Breast epithelium (tissue), 3 donors: ENCODE measurements at regions not wholly inside any gene's neighbourhood (a gene's known extent, or its start where the extent isn't known, plus 50 kb on each side); places are given as distances from the start of the nearest gene placed in this dataset.

Experiments
- POLR2A ChIP-seq: fragments of 450-650 bp; IDR thresholded peaks from one replicate; pipeline ENCODE4 v1.6.1; 2016; ENCODE audit warnings: antibody characterized with exemption, mild to moderate bottlenecking, moderate library complexity
- POLR2AphosphoS5 ChIP-seq, 3 donors: sonication (generic); formaldehyde crosslinking; IDR thresholded peaks; one replicate each; pipeline ENCODE4 v1.6.1; 2017; ENCODE audit warnings: antibody characterized with exemption in 3 of 3
- TF ChIP-seq, protein P1 (sequence below), 3 donors: fragments of 450-650 bp; IDR thresholded peaks; one replicate each; pipeline ENCODE4 v1.5.1; 2016 to 2017; ENCODE audit warnings: antibody characterized with exemption in 3 of 3, mild to moderate bottlenecking in 3 of 3, moderate library complexity in 3 of 3

DNA sequence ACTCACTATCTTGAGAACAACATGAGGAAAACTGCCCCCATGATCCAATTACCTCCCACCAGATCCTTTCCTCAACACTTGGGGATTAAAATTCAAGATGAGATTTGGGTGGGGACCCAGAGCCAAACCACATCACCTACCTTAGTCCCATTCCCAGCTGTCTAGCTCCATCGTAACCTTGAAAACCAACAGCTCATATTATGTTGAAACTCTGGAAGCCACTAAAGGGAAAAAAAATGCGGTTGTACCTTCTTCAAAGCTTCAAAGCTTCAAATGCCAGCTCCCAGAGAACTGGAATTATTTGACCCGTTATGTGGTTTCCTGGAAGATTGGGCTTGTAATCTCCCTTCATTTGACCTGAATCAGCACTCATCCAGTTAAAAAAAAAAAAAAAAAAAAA lies 223.1 kb upstream of the GPC6 start:
- TF ChIP-seq, protein P1, sequence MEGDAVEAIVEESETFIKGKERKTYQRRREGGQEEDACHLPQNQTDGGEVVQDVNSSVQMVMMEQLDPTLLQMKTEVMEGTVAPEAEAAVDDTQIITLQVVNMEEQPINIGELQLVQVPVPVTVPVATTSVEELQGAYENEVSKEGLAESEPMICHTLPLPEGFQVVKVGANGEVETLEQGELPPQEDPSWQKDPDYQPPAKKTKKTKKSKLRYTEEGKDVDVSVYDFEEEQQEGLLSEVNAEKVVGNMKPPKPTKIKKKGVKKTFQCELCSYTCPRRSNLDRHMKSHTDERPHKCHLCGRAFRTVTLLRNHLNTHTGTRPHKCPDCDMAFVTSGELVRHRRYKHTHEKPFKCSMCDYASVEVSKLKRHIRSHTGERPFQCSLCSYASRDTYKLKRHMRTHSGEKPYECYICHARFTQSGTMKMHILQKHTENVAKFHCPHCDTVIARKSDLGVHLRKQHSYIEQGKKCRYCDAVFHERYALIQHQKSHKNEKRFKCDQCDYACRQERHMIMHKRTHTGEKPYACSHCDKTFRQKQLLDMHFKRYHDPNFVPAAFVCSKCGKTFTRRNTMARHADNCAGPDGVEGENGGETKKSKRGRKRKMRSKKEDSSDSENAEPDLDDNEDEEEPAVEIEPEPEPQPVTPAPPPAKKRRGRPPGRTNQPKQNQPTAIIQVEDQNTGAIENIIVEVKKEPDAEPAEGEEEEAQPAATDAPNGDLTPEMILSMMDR (IDR thresholded peaks at IDR 0.05): no peak
- TF ChIP-seq POLR2A: no peak
- no peak for TF ChIP-seq POLR2AphosphoS5 (IDR thresholded peaks at IDR 0.05)
